GM12878 (cell line): ENCODE measurements at regions not wholly inside any gene's neighbourhood (a gene's known extent, or its start where the extent isn't known, plus 50 kb on each side); places are given as distances from the start of the nearest gene placed in this dataset.

Experiments
- BCL11A ChIP-seq: IDR thresholded peaks from 2 replicates; pipeline ENCODE4 v1.6.1; 2011; ENCODE audit warnings: low read depth, low read length
- CHD1 ChIP-seq: IDR thresholded peaks from 2 replicates; pipeline ENCODE4 v1.6.1; 2012; ENCODE audit warnings: low read depth, low read length, improper control_type of control experiment
- CHD2 ChIP-seq: IDR thresholded peaks from 2 replicates; pipeline ENCODE4 v1.6.1; 2011; ENCODE audit warnings: low read depth, low read length, improper control_type of control experiment, borderline replicate concordance
- CTCF ChIP-seq, 3 experiments: IDR thresholded peaks in 2 of 3; conservative IDR thresholded peaks in 1 of 3; 2 replicates each; pipeline ENCODE4 v1.5.1; 2011; ENCODE audit warnings: low read depth in 3 of 3, low read length in 3 of 3, mild to moderate bottlenecking in 3 of 3, control low read depth in 2 of 3, moderate library complexity in 2 of 3, inconsistent platforms in 1 of 3, mixed read lengths in 1 of 3; ENCODE audit not compliant: control insufficient read depth in 2 of 3, insufficient read depth in 1 of 3; ENCODE audit errors: extremely low read depth in 1 of 3
- EZH2 ChIP-seq: IDR thresholded peaks from 2 replicates; pipeline ENCODE4 v1.6.1; 2012; ENCODE audit warnings: low read depth, mild to moderate bottlenecking, control low read depth, inconsistent platforms, low read length, borderline replicate concordance; ENCODE audit not compliant: control insufficient read depth
- FOXM1 ChIP-seq: IDR thresholded peaks from 2 replicates; pipeline ENCODE4 v1.6.1; 2012; ENCODE audit warnings: low read depth, mild to moderate bottlenecking, inconsistent platforms, low read length, moderate library complexity
- HDGF ChIP-seq: fragments of 450-650 bp; IDR thresholded peaks from 2 replicates; pipeline ENCODE4 v1.6.1; 2016; ENCODE audit warnings: antibody characterized with exemption
- KAT2A ChIP-seq: conservative IDR thresholded peaks from 2 replicates; pipeline ENCODE4 v1.6.1; 2011; ENCODE audit warnings: low read depth, low read length; ENCODE audit not compliant: control insufficient read depth
- MEF2A ChIP-seq: IDR thresholded peaks from 2 replicates; pipeline ENCODE4 v1.6.1; 2011; ENCODE audit warnings: low read depth, mild to moderate bottlenecking, low read length, moderate library complexity; ENCODE audit not compliant: insufficient read depth
- NR2C2 ChIP-seq: IDR thresholded peaks from 2 replicates; pipeline ENCODE4 v1.6.1; 2011; ENCODE audit warnings: borderline replicate concordance, low read depth; ENCODE audit not compliant: control insufficient read depth, insufficient read length
- POLR2A ChIP-seq: IDR thresholded peaks from 2 replicates; pipeline ENCODE4 v1.6.1; 2011; ENCODE audit warnings: low read depth, mild to moderate bottlenecking, low read length
- RCOR1 ChIP-seq: conservative IDR thresholded peaks from 2 replicates; pipeline ENCODE4 v1.6.1; 2012; ENCODE audit warnings: low read depth, low read length, improper control_type of control experiment

- no peak for TF ChIP-seq POLR2A
- TF ChIP-seq KAT2A = no peak
- no peak for TF ChIP-seq CTCF (IDR thresholded peaks at IDR 0.05 in 2 of 3, conservative IDR thresholded peaks at IDR 0.05 in 1 of 3; ENCODE audit: control insufficient read depth in 2 of 3, extremely low read depth in 1 of 3, insufficient read depth in 1 of 3, low read depth in 3 of 3, low read length in 3 of 3)
- no peak for TF ChIP-seq CHD2
- TF ChIP-seq CHD1 = no peak
- TF ChIP-seq NR2C2 = no peak
- no peak for TF ChIP-seq MEF2A
- no peak for TF ChIP-seq BCL11A
- TF ChIP-seq EZH2 = no peak
- TF ChIP-seq FOXM1 = no peak
- no peak for TF ChIP-seq HDGF
- TF ChIP-seq RCOR1 = no peak
These were observed 780.9 kb downstream of the TBC1D32 start for GRCh38 chr6:120553353-120553752.
